Left ventricle myocardium inferior (tissue), 1 donor: ENCODE measurements at regions not wholly inside any gene's neighbourhood (a gene's known extent, or its start where the extent isn't known, plus 50 kb on each side); places are given as distances from the start of the nearest gene placed in this dataset.
A peak's percentile ranks its signal among the peaks of the same experiment; 100 is the strongest.

Source experiments
- DNase-seq: peaks from one replicate; pipeline ENCODE4 v3.0.0-alpha.2; 2020
- H3K27ac ChIP-seq: fragments of 200-600 bp; replicated peaks from 2 replicates; pipeline ENCODE4 v1.8.0; 2021
- H3K27me3 ChIP-seq: fragments of 200-600 bp; 2 replicates; pipeline ENCODE4 v1.8.0; 2021; ENCODE audit warnings: low read depth
- H3K36me3 ChIP-seq: fragments of 200-600 bp; 2 replicates; pipeline ENCODE4 v1.8.0; 2021
- H3K4me1 ChIP-seq: fragments of 200-600 bp; 2 replicates; pipeline ENCODE4 v1.8.0; 2021
- H3K4me3 ChIP-seq: fragments of 200-600 bp; 2 replicates; pipeline ENCODE4 v1.8.0; 2021; ENCODE audit warnings: mild to moderate bottlenecking, moderate library complexity
- H3K9me3 ChIP-seq: fragments of 200-600 bp; replicated peaks from 2 replicates; pipeline ENCODE4 v1.8.0; 2021
- CTCF ChIP-seq: fragments of 200-600 bp; IDR thresholded peaks from 2 replicates; pipeline ENCODE4 v1.8.0; 2021; ENCODE audit warnings: antibody characterized with exemption, mild to moderate bottlenecking, borderline replicate concordance
- intact Hi-C: fragments of 100-400 bp; cut with micrococcal nuclease; formaldehyde crosslinking; loops from one replicate; pipeline ENCODE4 v1.11.0; 2022
- donor health status: DM: no; HTN: yes; CAD: no; lungs with severe emphysema.

GRCh38 chr20:2203436-2203835, 92.4 kb upstream of the TGM3 start:
- Histone ChIP-seq H3K4me3 (no peak overlapping the region), H3K36me3 (no peaks in the 10 kb centered on the region), H3K9me3 (no peaks in the 10 kb centered on the region), H3K27ac (no peak overlapping the region), H3K27me3 (peaks cover 44% of the 10 kb centered on the region), H3K4me1 (peaks cover 12% of the 10 kb centered on the region)
- intact Hi-C loops, result no loop called here
- DNase-seq, result no peak
- no peak for TF ChIP-seq CTCF

- intact Hi-C loops, result no loop called here
- no peaks in the 10 kb centered on the region for H3K36me3 ChIP-seq
- DNase-seq, result no peak
- H3K27me3 ChIP-seq, result peaks cover 50% of the 10 kb centered on the region
- no peaks in the 10 kb centered on the region for H3K9me3 ChIP-seq
- TF ChIP-seq CTCF, result no peak
- H3K4me3 ChIP-seq, result no peak overlapping the region
- H3K4me1 ChIP-seq, result peaks cover 12% of the 10 kb centered on the region
- no peak overlapping the region for H3K27ac ChIP-seq
Observed at GRCh38 chr20:2204021-2204420, 91.8 kb upstream of the TGM3 start.

GRCh38 chr20:2206957-2207769, 88.6 kb upstream of the TGM3 start:
- intact Hi-C loops, result loop anchor here (5.0 kb wide), 1 partner anchor 245 kb away; no protein-coding TSS in a partner anchor
- Histone ChIP-seq H3K27me3 (peaks cover 71% of the 10 kb centered on the region), H3K36me3 (no peaks in the 10 kb centered on the region), H3K9me3 (no peaks in the 10 kb centered on the region), H3K27ac (no peak overlapping the region), H3K4me1 (peaks cover 12% of the 10 kb centered on the region), H3K4me3 (peak overlapping the region; percentile 65)
- peak; percentile 69 for DNase-seq
- TF ChIP-seq CTCF, result peak; percentile 76

GRCh38 chr20:2207770-2208097, 88.1 kb upstream of the TGM3 start:
- Histone ChIP-seq H3K27ac (no peak overlapping the region), H3K4me3 (peak overlapping the region; percentile 65), H3K36me3 (no peaks in the 10 kb centered on the region), H3K27me3 (peaks cover 77% of the 10 kb centered on the region), H3K4me1 (peaks cover 12% of the 10 kb centered on the region), H3K9me3 (no peaks in the 10 kb centered on the region)
- intact Hi-C loops, result loop anchor here (5.0 kb wide), 1 partner anchor 245 kb away; no protein-coding TSS in a partner anchor
- DNase-seq, result no peak
- TF ChIP-seq CTCF, result peak; percentile 8

- Histone ChIP-seq H3K9me3 (no peaks in the 10 kb centered on the region), H3K27me3 (peaks cover 89% of the 10 kb centered on the region)
- no peak for TF ChIP-seq CTCF
Observed at GRCh38 chr20:2208897-2209296, 86.9 kb upstream of the TGM3 start.

More at GRCh38 chr20:2208897-2209296, 86.9 kb upstream of the TGM3 start:
- Histone ChIP-seq H3K4me1 (peaks cover 12% of the 10 kb centered on the region), H3K36me3 (no peaks in the 10 kb centered on the region), H3K27ac (no peak overlapping the region), H3K4me3 (no peak overlapping the region)
- intact Hi-C loops, result loop anchor here (5.0 kb wide), 1 partner anchor 243 kb away; no protein-coding TSS in a partner anchor
- no peak for DNase-seq
